ENCODE measurements at regions not wholly inside any gene's neighbourhood (a gene's known extent, or its start where the extent isn't known, plus 50 kb on each side); places are given as distances from the start of the nearest gene placed in this dataset.

GRCh38 chr12:61504396-61505080 lies 755.7 kb upstream of the USP15 start:
- H3K36me3 ChIP-seq (ENCODE audit: control insufficient read depth in 2 of 2, extremely low read depth in 1 of 2, insufficient read depth in 1 of 2, low read length in 1 of 2) = no peaks in the 10 kb centered on the region
- H3K4me1 Mint-ChIP-seq = no peaks in the 10 kb centered on the region
- H3K27me3 ChIP-seq (replicated peaks in 1 of 2; ENCODE audit: control insufficient read depth in 2 of 2, extremely low read depth in 1 of 2, insufficient read depth in 2 of 2, low read length in 1 of 2) = no peaks in the 10 kb centered on the region
- CTCF ChIA-PET = no interaction called here
- H3K27ac Mint-ChIP-seq = no peak overlapping the region
- no peaks in the 10 kb centered on the region for H3K9me3 ChIP-seq
- H3K9me3 Mint-ChIP-seq = peaks cover 0 to 6% (median 1%) of the 10 kb centered on the region in 3 donors
- no peak for ATAC-seq (replicated peaks in 1 of 4)
- WGBS (ENCODE audit: insufficient coverage) = no CpG with 5 or more reads among the region's 1 CpG
- H3K36me3 Mint-ChIP-seq = no peaks in the 10 kb centered on the region
- no peak overlapping the region for H3K4me3 ChIP-seq (ENCODE audit: control insufficient read depth in 1 of 2, extremely low read depth in 1 of 2, low read length in 1 of 2)
- no peaks in the 10 kb centered on the region for H3K27me3 Mint-ChIP-seq
- no peak overlapping the region for H3K27ac ChIP-seq (ENCODE audit: low read length)
- no peak overlapping the region for H3K4me3 Mint-ChIP-seq
- POLR2A ChIA-PET = no interaction called here
- H3K4me1 ChIP-seq (ENCODE audit: control insufficient read depth in 1 of 2, extremely low read depth in 1 of 2, insufficient read depth in 2 of 2, low read length in 2 of 2) = no peaks in the 10 kb centered on the region
- DNase-seq = no peak

- POLR2A ChIA-PET = no interaction called here
- no peaks in the 10 kb centered on the region for H3K4me1 ChIP-seq (ENCODE audit: control insufficient read depth in 1 of 2, extremely low read depth in 1 of 2, insufficient read depth in 2 of 2, low read length in 2 of 2)
- no peak overlapping the region for H3K27ac ChIP-seq (ENCODE audit: low read length)
- Mint-ChIP-seq H3K9me3 (peaks cover 0 to 3% (median 2%) of the 10 kb centered on the region in 3 donors), H3K4me3 (no peak overlapping the region), H3K36me3 (no peaks in the 10 kb centered on the region), H3K4me1 (no peaks in the 10 kb centered on the region), H3K27ac (no peak overlapping the region), H3K27me3 (no peaks in the 10 kb centered on the region)
- CTCF ChIA-PET = no interaction called here
- DNase-seq = no peak
- 20% methylated on average over 1 of the region's 2 CpGs for WGBS (ENCODE audit: insufficient coverage)
- H3K9me3 ChIP-seq = no peaks in the 10 kb centered on the region
- H3K27me3 ChIP-seq (replicated peaks in 1 of 2; ENCODE audit: control insufficient read depth in 2 of 2, extremely low read depth in 1 of 2, insufficient read depth in 2 of 2, low read length in 1 of 2) = no peaks in the 10 kb centered on the region
- no peak overlapping the region for H3K4me3 ChIP-seq (ENCODE audit: control insufficient read depth in 1 of 2, extremely low read depth in 1 of 2, low read length in 1 of 2)
- H3K36me3 ChIP-seq (ENCODE audit: control insufficient read depth in 2 of 2, extremely low read depth in 1 of 2, insufficient read depth in 1 of 2, low read length in 1 of 2) = no peaks in the 10 kb centered on the region
- ATAC-seq (replicated peaks in 1 of 4) = no peak
Observed at GRCh38 chr12:61513499-61513898, 746.7 kb upstream of the USP15 start.

GRCh38 chr12:61514016-61514415 lies 746.2 kb upstream of the USP15 start:
- H3K36me3 Mint-ChIP-seq = no peaks in the 10 kb centered on the region
- H3K9me3 Mint-ChIP-seq = peaks cover 0 to 3% (median 2%) of the 10 kb centered on the region in 3 donors
- ATAC-seq (replicated peaks in 1 of 4) (no peak), DNase-seq (no peak)
- no peaks in the 10 kb centered on the region for H3K4me1 Mint-ChIP-seq
- POLR2A ChIA-PET = no interaction called here
- CTCF ChIA-PET = no interaction called here
- no peak overlapping the region for H3K4me3 ChIP-seq (ENCODE audit: control insufficient read depth in 1 of 2, extremely low read depth in 1 of 2, low read length in 1 of 2)
- H3K27me3 Mint-ChIP-seq = no peaks in the 10 kb centered on the region
- WGBS (ENCODE audit: insufficient coverage) = no CpG with 5 or more reads among the region's 8 CpGs
- H3K4me3 Mint-ChIP-seq = no peak overlapping the region
- H3K36me3 ChIP-seq (ENCODE audit: control insufficient read depth in 2 of 2, extremely low read depth in 1 of 2, insufficient read depth in 1 of 2, low read length in 1 of 2) = no peaks in the 10 kb centered on the region
- no peak overlapping the region for H3K27ac Mint-ChIP-seq
- H3K4me1 ChIP-seq (ENCODE audit: control insufficient read depth in 1 of 2, extremely low read depth in 1 of 2, insufficient read depth in 2 of 2, low read length in 2 of 2) = no peaks in the 10 kb centered on the region
- H3K27ac ChIP-seq (ENCODE audit: low read length) = no peak overlapping the region
- no peaks in the 10 kb centered on the region for H3K27me3 ChIP-seq (replicated peaks in 1 of 2; ENCODE audit: control insufficient read depth in 2 of 2, extremely low read depth in 1 of 2, insufficient read depth in 2 of 2, low read length in 1 of 2)
- no peaks in the 10 kb centered on the region for H3K9me3 ChIP-seq

GRCh38 chr12:61521258-61521657 lies 738.9 kb upstream of the USP15 start:
- H3K9me3 ChIP-seq = no peaks in the 10 kb centered on the region
- H3K27me3 Mint-ChIP-seq = no peaks in the 10 kb centered on the region
- H3K27ac ChIP-seq (ENCODE audit: low read length) = no peak overlapping the region
- POLR2A ChIA-PET = no interaction called here
- H3K27me3 ChIP-seq (replicated peaks in 1 of 2; ENCODE audit: control insufficient read depth in 2 of 2, extremely low read depth in 1 of 2, insufficient read depth in 2 of 2, low read length in 1 of 2) = no peaks in the 10 kb centered on the region
- WGBS (ENCODE audit: insufficient coverage) = no CpG with 5 or more reads among the region's 1 CpG
- no peak for DNase-seq
- no peaks in the 10 kb centered on the region for H3K36me3 Mint-ChIP-seq
- no peak overlapping the region for H3K27ac Mint-ChIP-seq
- ATAC-seq (replicated peaks in 1 of 4) = no peak
- peaks cover 0 to 14% (median 9%) of the 10 kb centered on the region in 3 donors for H3K9me3 Mint-ChIP-seq
- no peaks in the 10 kb centered on the region for H3K4me1 Mint-ChIP-seq
- no peaks in the 10 kb centered on the region for H3K4me1 ChIP-seq (ENCODE audit: control insufficient read depth in 1 of 2, extremely low read depth in 1 of 2, insufficient read depth in 2 of 2, low read length in 2 of 2)
- no peak overlapping the region for H3K4me3 ChIP-seq (ENCODE audit: control insufficient read depth in 1 of 2, extremely low read depth in 1 of 2, low read length in 1 of 2)
- H3K36me3 ChIP-seq (ENCODE audit: control insufficient read depth in 2 of 2, extremely low read depth in 1 of 2, insufficient read depth in 1 of 2, low read length in 1 of 2) = no peaks in the 10 kb centered on the region
- no peak overlapping the region for H3K4me3 Mint-ChIP-seq
- CTCF ChIA-PET = no interaction called here

- no peaks in the 10 kb centered on the region for H3K9me3 ChIP-seq
- H3K9me3 Mint-ChIP-seq = peaks cover 0 to 19% (median 14%) of the 10 kb centered on the region in 3 donors
- H3K27me3 ChIP-seq (replicated peaks in 1 of 2; ENCODE audit: control insufficient read depth in 2 of 2, extremely low read depth in 1 of 2, insufficient read depth in 2 of 2, low read length in 1 of 2) = no peaks in the 10 kb centered on the region
- H3K27ac ChIP-seq (ENCODE audit: low read length) = no peak overlapping the region
- H3K27me3 Mint-ChIP-seq = no peaks in the 10 kb centered on the region
- ChIA-PET CTCF (no interaction called here), POLR2A (no interaction called here)
- H3K36me3 ChIP-seq (ENCODE audit: control insufficient read depth in 2 of 2, extremely low read depth in 1 of 2, insufficient read depth in 1 of 2, low read length in 1 of 2) = no peaks in the 10 kb centered on the region
- ATAC-seq (replicated peaks in 1 of 4) (no peak), DNase-seq (no peak)
- no peaks in the 10 kb centered on the region for H3K4me1 ChIP-seq (ENCODE audit: control insufficient read depth in 1 of 2, extremely low read depth in 1 of 2, insufficient read depth in 2 of 2, low read length in 2 of 2)
- H3K27ac Mint-ChIP-seq = no peak overlapping the region
- H3K4me3 Mint-ChIP-seq = no peak overlapping the region
- H3K4me3 ChIP-seq (ENCODE audit: control insufficient read depth in 1 of 2, extremely low read depth in 1 of 2, low read length in 1 of 2) = no peak overlapping the region
- no peaks in the 10 kb centered on the region for H3K4me1 Mint-ChIP-seq
- H3K36me3 Mint-ChIP-seq = no peaks in the 10 kb centered on the region
- 88% methylated on average over 2 of the region's 3 CpGs for WGBS (ENCODE audit: insufficient coverage)
Observed at GRCh38 chr12:61523276-61523992, 736.8 kb upstream of the USP15 start.

GRCh38 chr12:61524851-61525250 lies 735.4 kb upstream of the USP15 start:
- no peak for DNase-seq
- CTCF ChIA-PET = no interaction called here
- Mint-ChIP-seq H3K27me3 (no peaks in the 10 kb centered on the region), H3K4me1 (no peaks in the 10 kb centered on the region), H3K36me3 (no peaks in the 10 kb centered on the region), H3K27ac (no peak overlapping the region), H3K4me3 (no peak overlapping the region), H3K9me3 (peaks cover 0 to 19% (median 18%) of the 10 kb centered on the region in 3 donors)
- H3K4me3 ChIP-seq (ENCODE audit: control insufficient read depth in 1 of 2, extremely low read depth in 1 of 2, low read length in 1 of 2) = no peak overlapping the region
- H3K27me3 ChIP-seq (replicated peaks in 1 of 2; ENCODE audit: control insufficient read depth in 2 of 2, extremely low read depth in 1 of 2, insufficient read depth in 2 of 2, low read length in 1 of 2) = no peaks in the 10 kb centered on the region
- H3K4me1 ChIP-seq (ENCODE audit: control insufficient read depth in 1 of 2, extremely low read depth in 1 of 2, insufficient read depth in 2 of 2, low read length in 2 of 2) = no peaks in the 10 kb centered on the region
- POLR2A ChIA-PET = no interaction called here
- ATAC-seq (replicated peaks in 1 of 4) = no peak
- no peaks in the 10 kb centered on the region for H3K9me3 ChIP-seq
- WGBS (ENCODE audit: insufficient coverage) = no CpG with 5 or more reads among the region's 2 CpGs
- no peaks in the 10 kb centered on the region for H3K36me3 ChIP-seq (ENCODE audit: control insufficient read depth in 2 of 2, extremely low read depth in 1 of 2, insufficient read depth in 1 of 2, low read length in 1 of 2)
- H3K27ac ChIP-seq (ENCODE audit: low read length) = no peak overlapping the region

Data from T-cell (primary cell).